HCT116 (cell line): ENCODE measurements at regions not wholly inside any gene's neighbourhood (a gene's known extent, or its start where the extent isn't known, plus 50 kb on each side); places are given as distances from the start of the nearest gene placed in this dataset.

Experiments
- ATAC-seq: fragments of 200-7000 bp; cut with Tn5 transposase; 2 replicates; pipeline ENCODE4 v1.9.1; 2020; ENCODE audit warnings: mild to moderate bottlenecking, moderate library complexity
- BruUV-seq: library from RNA; stranded (reverse); fragments of 400-500 nt; replicated peaks from 2 replicates; lab custom pipeline; 2021; lab: Mats Ljungman, UMichigan
- CTCF ChIA-PET: fragments of 300-600 bp; sonication (Branson Sonifier 250); formaldehyde crosslinking; loops from one replicate; lab custom pipeline; 2021; ENCODE audit warnings: antibody characterized with exemption; lab: Charles Lee
- POLR2A ChIA-PET: fragments of 300-600, 350-600 bp; sonication (Branson Sonifier 250); formaldehyde crosslinking; loops from one replicate; lab custom pipeline; 2021; ENCODE audit warnings: antibody characterized with exemption; lab: Charles Lee
- RAD21 ChIA-PET, 2 experiments: fragments of 300-600 bp; sonication (Branson Sonifier 250); formaldehyde crosslinking; loops; one replicate each; lab custom pipeline; 2023; ENCODE audit warnings: low total read pairs in 2 of 2; ENCODE audit not compliant: uncharacterized antibody in 2 of 2, unreplicated experiment in 2 of 2, low non-redundant PET in 1 of 2; lab: Charles Lee
- DNase-seq: peaks from one replicate; pipeline ENCODE4 v3.0.0-alpha.2; 2010; ENCODE audit warnings: low read depth, low spot score
- H2AFZ ChIP-seq: fragments of 200-600 bp; shearing (Covaris generic), sonication (generic); 2 replicates; pipeline ENCODE4 v1.6.1; 2017; ENCODE audit warnings: low read depth, mixed run types, mixed read lengths, antibody characterized with exemption, low read length; ENCODE audit not compliant: poor library complexity, severe bottlenecking
- H3K27ac ChIP-seq: 2 replicates; pipeline ENCODE4 v1.5.1; 2012; ENCODE audit warnings: low read depth, low read length
- H3K27me3 ChIP-seq: fragments of 200-600 bp; sonication (generic); 2 replicates; pipeline ENCODE4 v1.6.1; 2016; ENCODE audit warnings: mixed run types, low read length, mixed read lengths; ENCODE audit not compliant: insufficient read depth
- H3K36me3 ChIP-seq, 2 experiments: fragments of 200-500 bp in 1 of 2; fragments of 200-600 bp in 1 of 2; sonication (Bioruptor generic) in 1 of 2; sonication (generic) in 1 of 2; 2 replicates each; pipeline versions ENCODE4 v1.5.1 to v1.6.1; 2014 to 2016; ENCODE audit warnings: low read length in 2 of 2, inconsistent platforms in 1 of 2, mixed read lengths in 1 of 2, mixed run types in 1 of 2; ENCODE audit not compliant: insufficient read depth in 2 of 2, control insufficient read depth in 1 of 2
- H3K4me1 ChIP-seq, 2 experiments: fragments of 200-600 bp in 1 of 2; sonication (generic) in 1 of 2; 2 replicates each; pipeline versions ENCODE4 v1.5.1 to v1.6.1; 2012 to 2017; ENCODE audit warnings: low read length in 2 of 2, inconsistent platforms in 1 of 2, mild to moderate bottlenecking in 1 of 2, mixed read lengths in 1 of 2, mixed run types in 1 of 2, moderate library complexity in 1 of 2; ENCODE audit not compliant: insufficient read depth in 2 of 2, control insufficient read depth in 1 of 2
- H3K4me2 ChIP-seq: fragments of 200-600 bp; sonication (generic); 2 replicates; pipeline ENCODE4 v1.6.1; 2017; ENCODE audit warnings: mixed run types, low read length, mixed read lengths
- H3K4me3 ChIP-seq, 2 experiments: fragments of 200-600 bp in 1 of 2; sonication (generic) in 1 of 2; replicated peaks in 1 of 2; 2 replicates each; pipeline ENCODE4 v1.5.1; 2011 to 2016; ENCODE audit warnings: low read length in 2 of 2, control low read depth in 1 of 2, low read depth in 1 of 2, mild to moderate bottlenecking in 1 of 2, mixed read lengths in 1 of 2, mixed run types in 1 of 2
- H3K79me2 ChIP-seq: fragments of 200-600 bp; sonication (generic); 2 replicates; pipeline ENCODE4 v1.6.1; 2017; ENCODE audit warnings: mild to moderate bottlenecking, mixed run types, low read length, moderate library complexity, mixed read lengths; ENCODE audit not compliant: insufficient read depth
- H3K9ac ChIP-seq: fragments of 200-600 bp; sonication (generic); 2 replicates; pipeline ENCODE4 v1.6.1; 2016; ENCODE audit warnings: low read length, mixed read lengths
- H3K9me2 ChIP-seq: fragments of 200-600 bp; sonication (generic), shearing (Covaris generic); 2 replicates; pipeline ENCODE4 v1.6.1; 2017; ENCODE audit warnings: mixed run types, mild to moderate bottlenecking, moderate library complexity; ENCODE audit not compliant: insufficient read depth
- H3K9me3 ChIP-seq, 2 experiments: fragments of 200-500 bp in 1 of 2; fragments of 200-600 bp in 1 of 2; sonication (Bioruptor generic) in 1 of 2; sonication (generic) in 1 of 2; 2 replicates each; pipeline ENCODE4 v1.6.1; 2014 to 2017; ENCODE audit warnings: low read length in 2 of 2, mixed read lengths in 2 of 2, inconsistent platforms in 1 of 2, low read depth in 1 of 2, mild to moderate bottlenecking in 1 of 2, mixed run types in 1 of 2, moderate library complexity in 1 of 2; ENCODE audit not compliant: control insufficient read depth in 1 of 2, insufficient read depth in 1 of 2
- H4K20me1 ChIP-seq: fragments of 200-600 bp; sonication (generic), shearing (Covaris generic); 2 replicates; pipeline ENCODE4 v1.6.1; 2017; ENCODE audit warnings: mixed run types, mild to moderate bottlenecking, moderate library complexity; ENCODE audit not compliant: insufficient read depth
- ATF3 ChIP-seq: IDR thresholded peaks from 2 replicates; pipeline ENCODE4 v1.6.1; 2012
- CBX3 ChIP-seq: IDR thresholded peaks from 2 replicates; pipeline ENCODE4 v1.6.1; 2012; ENCODE audit warnings: low read depth
- CTCF ChIP-seq, 3 experiments: fragments of 200-600 bp in 1 of 3; sonication (generic) in 1 of 3; IDR thresholded peaks in 2 of 3; conservative IDR thresholded peaks in 1 of 3; 2 replicates each; pipeline ENCODE4 v1.5.1; 2012 to 2017; ENCODE audit warnings: low read depth in 2 of 3, low read length in 2 of 3, antibody characterized with exemption in 1 of 3, borderline replicate concordance in 1 of 3, control low read depth in 1 of 3, mild to moderate bottlenecking in 1 of 3, mixed read lengths in 1 of 3, mixed run types in 1 of 3, moderate library complexity in 1 of 3; ENCODE audit not compliant: insufficient read depth in 1 of 3
- EGR1 ChIP-seq: IDR thresholded peaks from 2 replicates; pipeline ENCODE4 v1.6.1; 2012; ENCODE audit warnings: low read depth
- ELF1 ChIP-seq: IDR thresholded peaks from 2 replicates; pipeline ENCODE4 v1.6.1; 2012; ENCODE audit warnings: low read depth, borderline replicate concordance
- EZH2 ChIP-seq: fragments of 200-600 bp; sonication (generic); IDR thresholded peaks from 2 replicates; pipeline ENCODE4 v1.6.1; 2017; ENCODE audit warnings: antibody characterized with exemption, mixed run types
- JUND ChIP-seq: IDR thresholded peaks from 2 replicates; pipeline ENCODE4 v1.6.1; 2012
- MAX ChIP-seq: IDR thresholded peaks from 2 replicates; pipeline ENCODE4 v1.6.1; 2012
- POLR2A ChIP-seq: IDR thresholded peaks from 2 replicates; pipeline ENCODE4 v1.7.0; 2011; ENCODE audit warnings: borderline replicate concordance; ENCODE audit not compliant: insufficient read depth, insufficient read length; ENCODE audit errors: extremely low read depth
- POLR2AphosphoS5 ChIP-seq: IDR thresholded peaks from 2 replicates; pipeline ENCODE4 v1.6.1; 2011; ENCODE audit warnings: mild to moderate bottlenecking, low read depth, low read length, moderate library complexity
- RAD21 ChIP-seq: IDR thresholded peaks from 2 replicates; pipeline ENCODE4 v1.6.1; 2012; ENCODE audit warnings: low read depth, mild to moderate bottlenecking
- REST ChIP-seq: IDR thresholded peaks from 2 replicates; pipeline ENCODE4 v1.6.1; 2012; ENCODE audit warnings: low read depth
- SIN3A ChIP-seq: IDR thresholded peaks from 2 replicates; pipeline ENCODE4 v1.6.1; 2012; ENCODE audit warnings: low read depth
- SRF ChIP-seq: IDR thresholded peaks from 2 replicates; pipeline ENCODE4 v1.6.1; 2012; ENCODE audit warnings: low read depth
- TCF7L2 ChIP-seq: IDR thresholded peaks from 2 replicates; pipeline ENCODE4 v1.7.0; 2011; ENCODE audit warnings: borderline replicate concordance, inconsistent platforms; ENCODE audit not compliant: insufficient read depth, insufficient read length; ENCODE audit errors: extremely low read depth
- ZFX ChIP-seq: fragments of 450-650 bp; IDR thresholded peaks from 2 replicates; pipeline ENCODE4 v1.6.1; 2017
- intact Hi-C: fragments of 100-400 bp; cut with micrococcal nuclease; formaldehyde crosslinking; loops from 2 replicates; pipeline ENCODE4 v1.10.0; 2022
- TF ChIP-seq, protein P1 (sequence below): IDR thresholded peaks from 2 replicates; pipeline ENCODE4 v1.6.1; 2011; ENCODE audit warnings: mild to moderate bottlenecking, low read length, moderate library complexity; ENCODE audit not compliant: insufficient replicate concordance; ENCODE audit errors: extremely low read depth

DNA sequence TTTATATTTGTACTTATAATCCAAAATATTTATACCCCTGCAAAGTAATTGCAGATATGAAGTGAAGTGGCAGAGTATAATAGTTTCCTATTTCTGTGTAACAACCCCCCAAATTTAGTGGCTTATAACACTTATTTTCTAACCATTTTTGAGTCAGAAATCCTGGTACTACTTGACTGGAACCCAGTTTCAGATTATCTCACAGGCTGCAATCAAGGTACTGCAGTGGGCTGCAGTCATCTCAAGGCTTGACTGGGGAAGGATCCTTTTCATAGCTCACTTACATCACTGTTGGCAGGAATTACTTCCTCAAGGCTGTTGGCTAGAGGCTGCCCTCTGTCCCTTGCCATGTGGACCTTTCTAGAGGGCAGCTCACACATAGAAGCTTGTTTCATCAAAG is 558.2 kb upstream of the PKDCC start:
- intact Hi-C loops, result no loop called here
- DNase-seq (no peak), ATAC-seq (no peak)
- no peaks in the 10 kb centered on the region for H3K27me3 ChIP-seq
- no TSS peak for BruUV-seq
- H3K4me1 ChIP-seq, result no peaks in the 10 kb centered on the region
- POLR2A ChIA-PET, result no interaction called here
- no peak overlapping the region for H3K4me2 ChIP-seq
- H3K9me3 ChIP-seq, result no peaks in the 10 kb centered on the region; a peak in 1 of 4 replicates
- H4K20me1 ChIP-seq, result no peaks in the 10 kb centered on the region
- RAD21 ChIA-PET, result no interaction called here
- CTCF ChIA-PET, result no interaction called here
- H3K36me3 ChIP-seq, result no peaks in the 10 kb centered on the region
- H2AFZ ChIP-seq, result no peak overlapping the region
- no peak overlapping the region for H3K9ac ChIP-seq
- no peaks in the 10 kb centered on the region for H3K9me2 ChIP-seq
- H3K4me3 ChIP-seq, result no peak overlapping the region
- H3K79me2 ChIP-seq, result no peaks in the 10 kb centered on the region
- H3K27ac ChIP-seq, result no peak overlapping the region
- no peak for TF ChIP-seq ATF3
- TF ChIP-seq CTCF (IDR thresholded peaks at IDR 0.05 in 2 of 3, conservative IDR thresholded peaks at IDR 0.05 in 1 of 3; ENCODE audit: borderline replicate concordance in 1 of 3, insufficient read depth in 1 of 3, low read depth in 2 of 3, low read length in 2 of 3), result no peak
- TF ChIP-seq POLR2A, result no peak
- TF ChIP-seq CBX3, result no peak
- no peak for TF ChIP-seq TCF7L2
- TF ChIP-seq, protein P1, sequence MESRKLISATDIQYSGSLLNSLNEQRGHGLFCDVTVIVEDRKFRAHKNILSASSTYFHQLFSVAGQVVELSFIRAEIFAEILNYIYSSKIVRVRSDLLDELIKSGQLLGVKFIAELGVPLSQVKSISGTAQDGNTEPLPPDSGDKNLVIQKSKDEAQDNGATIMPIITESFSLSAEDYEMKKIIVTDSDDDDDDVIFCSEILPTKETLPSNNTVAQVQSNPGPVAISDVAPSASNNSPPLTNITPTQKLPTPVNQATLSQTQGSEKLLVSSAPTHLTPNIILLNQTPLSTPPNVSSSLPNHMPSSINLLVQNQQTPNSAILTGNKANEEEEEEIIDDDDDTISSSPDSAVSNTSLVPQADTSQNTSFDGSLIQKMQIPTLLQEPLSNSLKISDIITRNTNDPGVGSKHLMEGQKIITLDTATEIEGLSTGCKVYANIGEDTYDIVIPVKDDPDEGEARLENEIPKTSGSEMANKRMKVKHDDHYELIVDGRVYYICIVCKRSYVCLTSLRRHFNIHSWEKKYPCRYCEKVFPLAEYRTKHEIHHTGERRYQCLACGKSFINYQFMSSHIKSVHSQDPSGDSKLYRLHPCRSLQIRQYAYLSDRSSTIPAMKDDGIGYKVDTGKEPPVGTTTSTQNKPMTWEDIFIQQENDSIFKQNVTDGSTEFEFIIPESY, result no peak
- no peak for TF ChIP-seq RAD21
- TF ChIP-seq EGR1, result no peak
- no peak for TF ChIP-seq POLR2AphosphoS5
- no peak for TF ChIP-seq ELF1
- TF ChIP-seq ZFX, result no peak
- TF ChIP-seq EZH2, result no peak
- no peak for TF ChIP-seq REST
- TF ChIP-seq MAX, result no peak
- TF ChIP-seq SRF, result no peak
- TF ChIP-seq JUND, result no peak
- TF ChIP-seq SIN3A, result no peak
